WTC11 (cell line): ENCODE measurements at regions not wholly inside any gene's neighbourhood (a gene's known extent, or its start where the extent isn't known, plus 50 kb on each side); places are given as distances from the start of the nearest gene placed in this dataset.

Experiments
- ESRRA ChIP-seq: sonication (generic); formaldehyde crosslinking; IDR thresholded peaks from 2 replicates; pipeline ENCODE4 v1.8.1; 2022; ENCODE audit warnings: mild to moderate bottlenecking, missing genetic modification reagents, borderline replicate concordance
- JUN ChIP-seq: sonication (generic); formaldehyde crosslinking; IDR thresholded peaks from 2 replicates; pipeline ENCODE4 v1.8.0; 2023; ENCODE audit warnings: mild to moderate bottlenecking, missing genetic modification reagents
- MAX ChIP-seq: sonication (generic); formaldehyde crosslinking; IDR thresholded peaks from 2 replicates; pipeline ENCODE4 v1.8.0; 2022; ENCODE audit warnings: mild to moderate bottlenecking, missing genetic modification reagents
- NFYB ChIP-seq: sonication (generic); formaldehyde crosslinking; conservative IDR thresholded peaks from 2 replicates; pipeline ENCODE4 v1.8.0; 2022; ENCODE audit warnings: low read depth, missing genetic modification reagents
- NR1H2 ChIP-seq: sonication (generic); formaldehyde crosslinking; IDR thresholded peaks from 2 replicates; pipeline ENCODE4 v1.9.0; 2021; ENCODE audit warnings: mild to moderate bottlenecking, moderate library complexity, missing genetic modification reagents
- NR3C1 ChIP-seq: sonication (generic); formaldehyde crosslinking; conservative IDR thresholded peaks from 2 replicates; pipeline ENCODE4 v1.8.1; 2023; ENCODE audit warnings: low read depth, mild to moderate bottlenecking, missing genetic modification reagents
- PRRX2 ChIP-seq: fragments of 250-450 bp; sonication (Bioruptor Pico); IDR thresholded peaks from 2 replicates; pipeline ENCODE4 v1.8.0; 2021; ENCODE audit warnings: mild to moderate bottlenecking
- SP1 ChIP-seq: sonication (generic); formaldehyde crosslinking; conservative IDR thresholded peaks from 2 replicates; pipeline ENCODE4 v1.8.1; 2022; ENCODE audit warnings: missing genetic modification reagents
- TP53 ChIP-seq: sonication (generic); formaldehyde crosslinking; IDR thresholded peaks from 2 replicates; pipeline ENCODE4 v1.8.1; 2023; ENCODE audit warnings: mild to moderate bottlenecking, missing genetic modification reagents
- USF1 ChIP-seq: sonication (generic); formaldehyde crosslinking; IDR thresholded peaks from 2 replicates; pipeline ENCODE4 v1.8.0; 2022; ENCODE audit warnings: mild to moderate bottlenecking, missing genetic modification reagents
- USF2 ChIP-seq: sonication (generic); formaldehyde crosslinking; IDR thresholded peaks from 2 replicates; pipeline ENCODE4 v1.8.1; 2023; ENCODE audit warnings: mild to moderate bottlenecking, missing genetic modification reagents, moderate library complexity
- ZNF138 ChIP-seq: sonication (generic); formaldehyde crosslinking; conservative IDR thresholded peaks from 2 replicates; pipeline ENCODE4 v1.8.1; 2022; ENCODE audit warnings: mild to moderate bottlenecking, moderate library complexity, missing genetic modification reagents
- TF ChIP-seq, protein P1 (sequence below): fragments of 200-600 bp; IDR thresholded peaks from 2 replicates; pipeline ENCODE4 v1.8.0; 2022; ENCODE audit warnings: antibody characterized with exemption

GRCh38 chr14:54306806-54307205, 90.0 kb upstream of the CDKN3 start:
- TF ChIP-seq, protein P1, sequence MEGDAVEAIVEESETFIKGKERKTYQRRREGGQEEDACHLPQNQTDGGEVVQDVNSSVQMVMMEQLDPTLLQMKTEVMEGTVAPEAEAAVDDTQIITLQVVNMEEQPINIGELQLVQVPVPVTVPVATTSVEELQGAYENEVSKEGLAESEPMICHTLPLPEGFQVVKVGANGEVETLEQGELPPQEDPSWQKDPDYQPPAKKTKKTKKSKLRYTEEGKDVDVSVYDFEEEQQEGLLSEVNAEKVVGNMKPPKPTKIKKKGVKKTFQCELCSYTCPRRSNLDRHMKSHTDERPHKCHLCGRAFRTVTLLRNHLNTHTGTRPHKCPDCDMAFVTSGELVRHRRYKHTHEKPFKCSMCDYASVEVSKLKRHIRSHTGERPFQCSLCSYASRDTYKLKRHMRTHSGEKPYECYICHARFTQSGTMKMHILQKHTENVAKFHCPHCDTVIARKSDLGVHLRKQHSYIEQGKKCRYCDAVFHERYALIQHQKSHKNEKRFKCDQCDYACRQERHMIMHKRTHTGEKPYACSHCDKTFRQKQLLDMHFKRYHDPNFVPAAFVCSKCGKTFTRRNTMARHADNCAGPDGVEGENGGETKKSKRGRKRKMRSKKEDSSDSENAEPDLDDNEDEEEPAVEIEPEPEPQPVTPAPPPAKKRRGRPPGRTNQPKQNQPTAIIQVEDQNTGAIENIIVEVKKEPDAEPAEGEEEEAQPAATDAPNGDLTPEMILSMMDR = no peak
- TF ChIP-seq SP1 (CRISPR knock-in tag) = no peak
- TF ChIP-seq ESRRA (CRISPR knock-in tag) = no peak
- TF ChIP-seq NR3C1 (CRISPR knock-in tag) = no peak
- no peak for TF ChIP-seq PRRX2 (CRISPR knock-in tag)
- TF ChIP-seq ZNF138 (CRISPR knock-in tag) = no peak
- no peak for TF ChIP-seq USF2 (CRISPR knock-in tag)
- no peak for TF ChIP-seq TP53 (CRISPR knock-in tag)
- TF ChIP-seq JUN (CRISPR knock-in tag) = no peak
- TF ChIP-seq NFYB (CRISPR knock-in tag) = no peak
- TF ChIP-seq USF1 = no peak
- no peak for TF ChIP-seq MAX (CRISPR knock-in tag)
- TF ChIP-seq NR1H2 = no peak
